Loucy (cell line): ENCODE measurements at regions not wholly inside any gene's neighbourhood (a gene's known extent, or its start where the extent isn't known, plus 50 kb on each side); places are given as distances from the start of the nearest gene placed in this dataset.

Experiments
- H2AFZ ChIP-seq: fragments of 200-600 bp; sonication (generic); 2 replicates; pipeline ENCODE4 v1.6.0; 2016; ENCODE audit warnings: antibody characterized with exemption, mild to moderate bottlenecking, low read length, moderate library complexity
- H3F3A ChIP-seq: fragments of 200-600 bp; 2 replicates; pipeline ENCODE4 v1.6.0; 2016; ENCODE audit warnings: antibody characterized with exemption, low read depth, mild to moderate bottlenecking
- H3K27me3 ChIP-seq: fragments of 200-600 bp; sonication (generic); 2 replicates; pipeline ENCODE4 v1.6.1; 2014; ENCODE audit warnings: low read length, mild to moderate bottlenecking; ENCODE audit not compliant: insufficient read depth, poor library complexity, severe bottlenecking
- H3K36me3 ChIP-seq: fragments of 200-600 bp; sonication (generic); 2 replicates; pipeline ENCODE4 v1.6.1; 2016; ENCODE audit warnings: low read length; ENCODE audit not compliant: insufficient read depth
- H3K4me1 ChIP-seq: fragments of 200-600 bp; sonication (generic); 2 replicates; pipeline ENCODE4 v1.5.1; 2014; ENCODE audit warnings: low read length, mild to moderate bottlenecking; ENCODE audit not compliant: insufficient read depth, poor library complexity, severe bottlenecking
- H3K4me2 ChIP-seq: fragments of 200-600 bp; sonication (generic); 2 replicates; pipeline ENCODE4 v1.6.0; 2014; ENCODE audit warnings: antibody characterized with exemption, low read length, low read depth, mild to moderate bottlenecking; ENCODE audit not compliant: poor library complexity, severe bottlenecking
- H3K4me3 ChIP-seq: fragments of 200-600 bp; sonication (generic); 2 replicates; pipeline ENCODE4 v1.5.1; 2014; ENCODE audit warnings: low read length, mild to moderate bottlenecking, mixed read lengths; ENCODE audit not compliant: poor library complexity, severe bottlenecking
- H3K79me2 ChIP-seq: fragments of 200-600 bp; sonication (generic); 2 replicates; pipeline ENCODE4 v1.6.1; 2014; ENCODE audit warnings: low read length; ENCODE audit not compliant: insufficient read depth
- H3K9ac ChIP-seq: fragments of 200-600 bp; sonication (generic); 2 replicates; pipeline ENCODE4 v1.6.0; 2014; ENCODE audit warnings: mild to moderate bottlenecking, low read depth, low read length, moderate library complexity; ENCODE audit not compliant: poor library complexity, severe bottlenecking
- H3K9me2 ChIP-seq: fragments of 200-600 bp; sonication (generic); replicated peaks from 2 replicates; pipeline ENCODE4 v1.6.1; 2016; ENCODE audit warnings: low read depth, low read length, mixed read lengths
- H3K9me3 ChIP-seq: fragments of 200-600 bp; sonication (generic); 2 replicates; pipeline ENCODE4 v1.6.1; 2014; ENCODE audit warnings: mild to moderate bottlenecking, antibody characterized with exemption, low read length, low read depth; ENCODE audit not compliant: insufficient read depth
- H4K20me1 ChIP-seq: fragments of 200-600 bp; sonication (generic); 2 replicates; pipeline ENCODE4 v1.6.0; 2014; ENCODE audit warnings: antibody characterized with exemption, low read length, mild to moderate bottlenecking; ENCODE audit not compliant: insufficient read depth, poor library complexity, severe bottlenecking
- CTCF ChIP-seq: fragments of 200-600 bp; sonication (generic); conservative IDR thresholded peaks from 2 replicates; pipeline ENCODE4 v1.5.1; 2014; ENCODE audit warnings: mild to moderate bottlenecking, antibody characterized with exemption, low read length
- EZH2phosphoT487 ChIP-seq: fragments of 200-600 bp; IDR thresholded peaks from 2 replicates; pipeline ENCODE4 v1.6.1; 2018; ENCODE audit warnings: antibody characterized with exemption, mild to moderate bottlenecking, moderate library complexity, borderline replicate concordance

DNA sequence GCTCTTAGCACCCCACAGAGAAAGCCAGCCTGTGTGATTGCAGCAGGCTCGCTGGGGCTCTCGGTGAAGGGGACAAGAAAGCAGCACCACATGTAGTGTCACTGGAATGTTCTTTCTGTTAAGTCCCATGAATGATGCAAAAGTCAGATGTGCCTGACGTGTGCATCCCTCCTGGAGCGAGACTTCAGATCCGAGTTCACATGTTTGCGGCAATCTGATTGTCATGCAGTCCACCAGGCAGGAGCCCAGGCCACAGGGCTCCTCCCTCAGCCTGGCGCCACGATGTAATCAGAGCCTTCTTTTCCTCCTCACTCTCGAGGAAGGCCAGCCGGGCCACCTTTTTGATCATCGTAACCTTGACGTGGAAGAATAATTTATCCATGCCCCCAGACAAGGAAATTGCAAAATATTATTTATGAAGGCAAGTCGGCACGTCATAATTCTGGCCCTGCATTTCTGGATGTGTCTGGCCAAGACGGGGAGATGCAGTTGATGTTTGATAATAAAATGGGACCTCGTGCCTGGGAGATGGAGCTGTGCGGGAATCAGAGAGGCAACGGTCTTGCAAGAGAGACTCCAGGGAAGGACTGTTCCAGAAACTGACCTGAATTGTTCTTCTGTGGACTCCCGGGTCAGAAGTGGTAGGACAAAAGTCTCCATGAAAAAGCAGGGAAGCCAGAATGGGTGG, 214.6 kb downstream of the PHETA1 start:
- no peaks in the 10 kb centered on the region for H3K79me2 ChIP-seq

DNA sequence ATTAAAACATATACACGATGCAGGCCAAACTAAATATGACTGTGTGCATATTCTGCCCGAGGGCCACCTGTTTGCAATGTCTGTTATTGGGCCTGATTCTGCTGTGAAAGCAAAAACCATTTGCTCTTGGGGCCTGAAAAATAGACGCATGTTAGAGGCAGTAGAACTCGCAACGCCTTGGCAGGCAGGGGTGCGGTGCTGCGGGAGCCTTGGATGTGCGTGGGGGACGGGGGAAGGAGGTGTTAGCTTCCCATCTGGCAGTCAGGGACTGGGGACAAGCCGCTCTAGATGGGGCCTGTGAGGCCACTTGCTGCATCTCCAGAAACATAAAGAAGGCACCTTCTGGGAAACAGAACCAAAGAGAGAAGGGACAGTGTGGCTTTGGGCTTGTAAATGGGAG, 216.3 kb downstream of the PHETA1 start:
- peaks cover 3% of the 10 kb centered on the region for H3K4me1 ChIP-seq
- no peak overlapping the region for H2AFZ ChIP-seq
- no peaks in the 10 kb centered on the region for H3K27me3 ChIP-seq

More for the DNA sequence above, 214.6 kb downstream of the PHETA1 start:
- H2AFZ ChIP-seq = no peak overlapping the region
- no peaks in the 10 kb centered on the region for H4K20me1 ChIP-seq
- H3K9ac ChIP-seq = no peak overlapping the region
- H3K4me1 ChIP-seq = peaks cover 3% of the 10 kb centered on the region
- no peaks in the 10 kb centered on the region for H3K36me3 ChIP-seq
- no peaks in the 10 kb centered on the region for H3K9me2 ChIP-seq
- H3K4me2 ChIP-seq = no peak overlapping the region
- no peak overlapping the region for H3K4me3 ChIP-seq
- H3K27me3 ChIP-seq = no peaks in the 10 kb centered on the region
- no peaks in the 10 kb centered on the region for H3K9me3 ChIP-seq
- TF ChIP-seq EZH2phosphoT487 (no peak), CTCF (no peak)
- H3F3A ChIP-seq = no peaks in the 10 kb centered on the region

GRCh38 chr12:111150921-111151840, 217.7 kb downstream of the PHETA1 start:
- H3K4me3 ChIP-seq = no peak overlapping the region
- TF ChIP-seq CTCF (no peak), EZH2phosphoT487 (no peak)
- no peaks in the 10 kb centered on the region for H3K79me2 ChIP-seq
- H3K4me2 ChIP-seq = no peak overlapping the region
- H2AFZ ChIP-seq = no peak overlapping the region
- H3K36me3 ChIP-seq = no peaks in the 10 kb centered on the region
- H3F3A ChIP-seq = no peaks in the 10 kb centered on the region
- no peaks in the 10 kb centered on the region for H3K9me2 ChIP-seq
- no peak overlapping the region for H3K9ac ChIP-seq
- no peaks in the 10 kb centered on the region for H3K27me3 ChIP-seq
- no peaks in the 10 kb centered on the region for H3K9me3 ChIP-seq
- H4K20me1 ChIP-seq = no peaks in the 10 kb centered on the region
- H3K4me1 ChIP-seq = peaks cover 3% of the 10 kb centered on the region

More for the DNA sequence above, 216.3 kb downstream of the PHETA1 start:
- TF ChIP-seq CTCF (no peak), EZH2phosphoT487 (no peak)
- Histone ChIP-seq H3K9ac (no peak overlapping the region), H3K4me2 (no peak overlapping the region), H3K9me3 (no peaks in the 10 kb centered on the region), H3F3A (no peaks in the 10 kb centered on the region), H3K9me2 (no peaks in the 10 kb centered on the region), H3K4me3 (no peak overlapping the region), H3K79me2 (no peaks in the 10 kb centered on the region), H4K20me1 (no peaks in the 10 kb centered on the region), H3K36me3 (no peaks in the 10 kb centered on the region)
